ENCODE measurements at regions not wholly inside any gene's neighbourhood (a gene's known extent, or its start where the extent isn't known, plus 50 kb on each side); places are given as distances from the start of the nearest gene placed in this dataset.
A peak's percentile ranks its signal among the peaks of the same experiment; 100 is the strongest.

DNA sequence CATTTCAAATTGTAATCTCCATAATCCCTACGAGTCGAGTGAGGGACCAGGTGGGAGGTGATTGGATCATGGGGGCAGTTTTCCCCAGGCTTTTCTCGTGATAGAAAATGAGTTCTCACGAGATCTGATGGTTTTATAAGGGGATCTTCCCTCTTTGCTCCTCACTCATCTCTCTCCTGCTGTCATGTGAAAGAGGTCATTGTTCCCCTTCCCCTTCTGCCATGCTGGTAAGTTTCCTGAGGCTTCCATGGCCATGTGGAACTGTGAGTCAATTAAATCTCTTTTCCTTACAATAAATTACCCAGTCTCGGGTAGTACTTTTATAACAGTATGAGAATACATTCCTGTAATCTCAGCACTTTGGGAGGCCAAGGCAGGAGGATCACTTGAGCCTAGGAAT is 76.7 kb upstream of the MARCHF10 start:
- no peaks in the 10 kb centered on the region for H3K36me3 Mint-ChIP-seq (ENCODE audit: low read depth)
- peak overlapping the region; percentile 38 for H3K27ac Mint-ChIP-seq (ENCODE audit: unreplicated experiment)
- no peak overlapping the region for H3K4me3 Mint-ChIP-seq
- DNase-seq (ENCODE audit: low read depth, low spot score) = no peak
- peaks cover 6% of the 10 kb centered on the region for H3K9me3 Mint-ChIP-seq
- peaks cover 4% of the 10 kb centered on the region for H3K4me1 Mint-ChIP-seq
- H3K27me3 Mint-ChIP-seq (ENCODE audit: low read depth) = no peaks in the 10 kb centered on the region
- TF ChIP-seq, protein P1, sequence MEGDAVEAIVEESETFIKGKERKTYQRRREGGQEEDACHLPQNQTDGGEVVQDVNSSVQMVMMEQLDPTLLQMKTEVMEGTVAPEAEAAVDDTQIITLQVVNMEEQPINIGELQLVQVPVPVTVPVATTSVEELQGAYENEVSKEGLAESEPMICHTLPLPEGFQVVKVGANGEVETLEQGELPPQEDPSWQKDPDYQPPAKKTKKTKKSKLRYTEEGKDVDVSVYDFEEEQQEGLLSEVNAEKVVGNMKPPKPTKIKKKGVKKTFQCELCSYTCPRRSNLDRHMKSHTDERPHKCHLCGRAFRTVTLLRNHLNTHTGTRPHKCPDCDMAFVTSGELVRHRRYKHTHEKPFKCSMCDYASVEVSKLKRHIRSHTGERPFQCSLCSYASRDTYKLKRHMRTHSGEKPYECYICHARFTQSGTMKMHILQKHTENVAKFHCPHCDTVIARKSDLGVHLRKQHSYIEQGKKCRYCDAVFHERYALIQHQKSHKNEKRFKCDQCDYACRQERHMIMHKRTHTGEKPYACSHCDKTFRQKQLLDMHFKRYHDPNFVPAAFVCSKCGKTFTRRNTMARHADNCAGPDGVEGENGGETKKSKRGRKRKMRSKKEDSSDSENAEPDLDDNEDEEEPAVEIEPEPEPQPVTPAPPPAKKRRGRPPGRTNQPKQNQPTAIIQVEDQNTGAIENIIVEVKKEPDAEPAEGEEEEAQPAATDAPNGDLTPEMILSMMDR (conservative IDR thresholded peaks at IDR 0.05) = no peak

DNA sequence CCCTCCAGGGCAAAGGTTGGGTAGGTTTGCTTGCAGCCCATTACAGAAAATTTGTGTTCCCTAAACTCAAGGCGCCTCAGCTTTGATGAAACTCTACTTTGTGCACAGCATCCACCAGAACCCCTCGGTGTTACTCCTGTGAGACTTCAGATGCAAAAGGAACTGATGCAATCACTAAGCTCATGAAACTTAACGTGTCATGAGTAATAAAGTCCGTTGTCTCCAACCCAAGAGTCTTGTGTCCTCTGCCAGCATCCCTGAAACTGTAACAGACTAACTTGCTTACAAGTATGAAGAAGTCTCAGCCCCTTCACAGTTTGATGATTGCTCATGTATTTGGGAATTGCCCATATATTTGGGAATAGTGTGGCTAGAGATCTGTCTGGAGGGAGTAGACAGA is 74.8 kb upstream of the MARCHF10 start:
- no peak overlapping the region for H3K4me3 Mint-ChIP-seq
- no peak for DNase-seq (ENCODE audit: low read depth, low spot score)

DNA sequence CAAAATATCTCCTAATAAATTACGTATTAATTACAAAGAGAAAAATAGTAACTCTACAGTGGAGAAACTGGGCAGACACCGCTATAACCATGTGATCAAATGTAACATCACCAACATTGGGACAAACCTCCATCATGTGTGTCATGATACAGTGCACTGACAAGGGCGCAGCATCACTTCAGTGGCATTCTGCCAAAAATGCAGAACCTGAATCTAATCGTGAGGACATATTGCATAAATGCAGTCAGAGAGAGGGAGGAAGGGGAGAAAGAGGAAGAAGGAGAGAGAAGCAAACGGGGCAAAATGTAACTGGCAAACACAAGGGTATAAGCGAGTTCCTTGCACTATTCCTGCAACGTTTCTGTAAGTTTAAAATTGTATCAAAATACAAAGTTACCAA is 74.2 kb upstream of the MARCHF10 start:
- Mint-ChIP-seq H3K9me3 (no peaks in the 10 kb centered on the region), H3K27me3 (ENCODE audit: low read depth) (no peaks in the 10 kb centered on the region), H3K4me3 (no peak overlapping the region), H3K36me3 (ENCODE audit: low read depth) (no peaks in the 10 kb centered on the region), H3K4me1 (peaks cover 4% of the 10 kb centered on the region), H3K27ac (ENCODE audit: unreplicated experiment) (no peak overlapping the region)
- no peak for DNase-seq (ENCODE audit: low read depth, low spot score)
- TF ChIP-seq, protein P1 (conservative IDR thresholded peaks at IDR 0.05) = no peak

More for the DNA sequence above, 74.8 kb upstream of the MARCHF10 start:
- no peaks in the 10 kb centered on the region for H3K36me3 Mint-ChIP-seq (ENCODE audit: low read depth)
- H3K27me3 Mint-ChIP-seq (ENCODE audit: low read depth) = no peaks in the 10 kb centered on the region
- TF ChIP-seq, protein P1 (conservative IDR thresholded peaks at IDR 0.05) = no peak
- H3K9me3 Mint-ChIP-seq = no peaks in the 10 kb centered on the region
- H3K4me1 Mint-ChIP-seq = peaks cover 4% of the 10 kb centered on the region
- no peak overlapping the region for H3K27ac Mint-ChIP-seq (ENCODE audit: unreplicated experiment)

DNA sequence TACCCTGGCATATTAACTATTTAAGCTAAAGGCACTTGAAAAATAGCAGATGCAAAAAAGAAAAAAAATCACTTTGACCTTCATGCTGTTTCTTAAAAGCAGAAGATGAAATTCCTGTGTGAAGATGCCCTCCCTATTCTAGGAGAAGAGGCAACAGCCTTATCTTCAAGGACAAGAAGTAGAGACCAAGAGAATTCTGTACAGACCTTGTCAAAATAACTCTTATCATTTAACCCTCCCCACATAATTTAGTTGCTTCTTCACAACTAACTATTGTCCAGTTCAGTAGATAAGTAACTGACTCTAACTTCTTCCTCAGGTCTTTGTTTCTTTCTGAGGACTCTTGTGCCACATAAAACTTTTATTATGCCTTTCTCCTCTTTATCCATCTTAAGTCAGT is 72.0 kb upstream of the MARCHF10 start:
- Mint-ChIP-seq H3K4me1 (peaks cover 14% of the 10 kb centered on the region), H3K27ac (ENCODE audit: unreplicated experiment) (no peak overlapping the region), H3K4me3 (no peak overlapping the region), H3K9me3 (no peaks in the 10 kb centered on the region), H3K36me3 (ENCODE audit: low read depth) (no peaks in the 10 kb centered on the region), H3K27me3 (ENCODE audit: low read depth) (no peaks in the 10 kb centered on the region)
- DNase-seq (ENCODE audit: low read depth, low spot score) = no peak
- TF ChIP-seq, protein P1 (conservative IDR thresholded peaks at IDR 0.05) = no peak

DNA sequence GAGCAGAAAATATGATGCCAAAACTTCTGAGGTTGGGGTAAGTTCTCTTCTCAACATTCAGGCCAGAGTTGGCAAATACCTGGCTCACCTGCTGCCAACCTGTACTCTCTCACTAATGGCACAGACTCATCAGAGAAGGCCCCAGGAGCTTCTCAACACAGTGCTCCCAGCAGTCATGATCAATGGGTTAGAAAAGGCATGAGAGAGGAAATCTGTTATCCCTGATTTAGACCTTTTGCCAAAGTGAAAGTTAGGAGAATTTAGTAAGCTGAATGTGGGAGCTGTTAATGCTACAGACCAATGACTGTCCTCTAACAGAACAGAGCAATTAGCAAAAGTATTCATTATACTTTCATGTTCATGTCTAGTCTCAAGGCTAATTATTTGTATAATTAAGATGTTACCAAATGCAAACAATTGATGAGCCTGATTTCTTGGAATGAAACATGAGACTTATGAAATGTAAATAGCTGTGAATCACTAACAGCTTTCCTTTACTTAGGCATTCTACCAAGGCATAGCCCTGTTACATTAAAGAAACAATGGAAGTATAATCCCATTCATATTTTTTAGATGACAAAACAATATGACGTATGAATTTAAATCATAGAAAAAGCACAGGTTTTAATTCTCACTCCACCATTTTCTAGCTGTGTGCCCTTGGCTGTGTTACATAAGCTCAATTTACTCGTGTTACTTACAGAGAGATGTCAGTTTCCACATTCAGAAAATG is 68.7 kb upstream of the MARCHF10 start:
- Mint-ChIP-seq H3K36me3 (ENCODE audit: low read depth) (no peaks in the 10 kb centered on the region), H3K4me3 (no peak overlapping the region), H3K9me3 (no peaks in the 10 kb centered on the region), H3K4me1 (peaks cover 26% of the 10 kb centered on the region), H3K27me3 (ENCODE audit: low read depth) (no peaks in the 10 kb centered on the region), H3K27ac (ENCODE audit: unreplicated experiment) (no peak overlapping the region)
- no peak for DNase-seq (ENCODE audit: low read depth, low spot score)
- TF ChIP-seq, protein P1 (conservative IDR thresholded peaks at IDR 0.05) = no peak

Data from neural crest cell (in vitro differentiated cells).